ENCODE measurements at regions not wholly inside any gene's neighbourhood (a gene's known extent, or its start where the extent isn't known, plus 50 kb on each side); places are given as distances from the start of the nearest gene placed in this dataset.

- no peaks in the 10 kb centered on the region for H3K9me3 ChIP-seq (ENCODE audit: control insufficient read depth, insufficient read depth, low read depth, low read length)
- H3K9ac ChIP-seq (ENCODE audit: low read length): no peak overlapping the region
- no peak overlapping the region for H3K4me3 ChIP-seq (ENCODE audit: low read depth, low read length)
- H3K27me3 ChIP-seq (ENCODE audit: control insufficient read depth, insufficient read depth, low read length): no peaks in the 10 kb centered on the region
- H3K27ac ChIP-seq (ENCODE audit: low read depth, low read length): no peak overlapping the region
- H3K4me1 ChIP-seq (ENCODE audit: control insufficient read depth, insufficient read depth, low read length): no peaks in the 10 kb centered on the region
- no peaks in the 10 kb centered on the region for H3K36me3 ChIP-seq (ENCODE audit: control insufficient read depth, insufficient read depth, low read length)
Measured at GRCh38 chr13:39244561-39245230, 206.4 kb downstream of the NHLRC3 start.

- no peaks in the 10 kb centered on the region for H3K4me1 ChIP-seq (ENCODE audit: control insufficient read depth, insufficient read depth, low read length)
- no peaks in the 10 kb centered on the region for H3K27me3 ChIP-seq (ENCODE audit: control insufficient read depth, insufficient read depth, low read length)
- no peaks in the 10 kb centered on the region for H3K9me3 ChIP-seq (ENCODE audit: control insufficient read depth, insufficient read depth, low read depth, low read length)
- H3K9ac ChIP-seq (ENCODE audit: low read length): no peak overlapping the region
- H3K36me3 ChIP-seq (ENCODE audit: control insufficient read depth, insufficient read depth, low read length): no peaks in the 10 kb centered on the region
- H3K27ac ChIP-seq (ENCODE audit: low read depth, low read length): no peak overlapping the region
- no peak overlapping the region for H3K4me3 ChIP-seq (ENCODE audit: low read depth, low read length)
Measured at GRCh38 chr13:39245688-39246087, 207.4 kb downstream of the NHLRC3 start.

GRCh38 chr13:39249982-39250381 lies 211.7 kb downstream of the NHLRC3 start:
- Histone ChIP-seq H3K4me3 (ENCODE audit: low read depth, low read length) (no peak overlapping the region), H3K27me3 (ENCODE audit: control insufficient read depth, insufficient read depth, low read length) (no peaks in the 10 kb centered on the region), H3K36me3 (ENCODE audit: control insufficient read depth, insufficient read depth, low read length) (no peaks in the 10 kb centered on the region), H3K4me1 (ENCODE audit: control insufficient read depth, insufficient read depth, low read length) (no peaks in the 10 kb centered on the region), H3K27ac (ENCODE audit: low read depth, low read length) (no peak overlapping the region), H3K9ac (ENCODE audit: low read length) (no peak overlapping the region), H3K9me3 (ENCODE audit: control insufficient read depth, insufficient read depth, low read depth, low read length) (no peaks in the 10 kb centered on the region)

GRCh38 chr13:39250440-39250839 lies 212.2 kb downstream of the NHLRC3 start:
- Histone ChIP-seq H3K9me3 (ENCODE audit: control insufficient read depth, insufficient read depth, low read depth, low read length) (no peaks in the 10 kb centered on the region), H3K36me3 (ENCODE audit: control insufficient read depth, insufficient read depth, low read length) (no peaks in the 10 kb centered on the region), H3K4me3 (ENCODE audit: low read depth, low read length) (no peak overlapping the region), H3K4me1 (ENCODE audit: control insufficient read depth, insufficient read depth, low read length) (no peaks in the 10 kb centered on the region), H3K27me3 (ENCODE audit: control insufficient read depth, insufficient read depth, low read length) (no peaks in the 10 kb centered on the region), H3K9ac (ENCODE audit: low read length) (no peak overlapping the region), H3K27ac (ENCODE audit: low read depth, low read length) (no peak overlapping the region)

GRCh38 chr13:39251340-39251739 lies 213.1 kb downstream of the NHLRC3 start:
- H3K4me1 ChIP-seq (ENCODE audit: control insufficient read depth, insufficient read depth, low read length): no peaks in the 10 kb centered on the region
- no peak overlapping the region for H3K9ac ChIP-seq (ENCODE audit: low read length)
- no peak overlapping the region for H3K27ac ChIP-seq (ENCODE audit: low read depth, low read length)
- no peak overlapping the region for H3K4me3 ChIP-seq (ENCODE audit: low read depth, low read length)
- H3K36me3 ChIP-seq (ENCODE audit: control insufficient read depth, insufficient read depth, low read length): no peaks in the 10 kb centered on the region
- H3K9me3 ChIP-seq (ENCODE audit: control insufficient read depth, insufficient read depth, low read depth, low read length): no peaks in the 10 kb centered on the region
- no peaks in the 10 kb centered on the region for H3K27me3 ChIP-seq (ENCODE audit: control insufficient read depth, insufficient read depth, low read length)

- Histone ChIP-seq H3K4me1 (ENCODE audit: control insufficient read depth, insufficient read depth, low read length) (no peaks in the 10 kb centered on the region), H3K9me3 (ENCODE audit: control insufficient read depth, insufficient read depth, low read depth, low read length) (no peaks in the 10 kb centered on the region), H3K36me3 (ENCODE audit: control insufficient read depth, insufficient read depth, low read length) (no peaks in the 10 kb centered on the region), H3K27ac (ENCODE audit: low read depth, low read length) (no peak overlapping the region), H3K9ac (ENCODE audit: low read length) (no peak overlapping the region), H3K4me3 (ENCODE audit: low read depth, low read length) (no peak overlapping the region), H3K27me3 (ENCODE audit: control insufficient read depth, insufficient read depth, low read length) (no peaks in the 10 kb centered on the region)
Measured at GRCh38 chr13:39253774-39254173, 215.5 kb downstream of the NHLRC3 start.

- H3K36me3 ChIP-seq (ENCODE audit: control insufficient read depth, insufficient read depth, low read length): no peaks in the 10 kb centered on the region
- no peaks in the 10 kb centered on the region for H3K27me3 ChIP-seq (ENCODE audit: control insufficient read depth, insufficient read depth, low read length)
- no peaks in the 10 kb centered on the region for H3K4me1 ChIP-seq (ENCODE audit: control insufficient read depth, insufficient read depth, low read length)
- no peaks in the 10 kb centered on the region for H3K9me3 ChIP-seq (ENCODE audit: control insufficient read depth, insufficient read depth, low read depth, low read length)
- no peak overlapping the region for H3K4me3 ChIP-seq (ENCODE audit: low read depth, low read length)
- H3K9ac ChIP-seq (ENCODE audit: low read length): no peak overlapping the region
- H3K27ac ChIP-seq (ENCODE audit: low read depth, low read length): no peak overlapping the region
Measured at GRCh38 chr13:39254601-39255000, 216.3 kb downstream of the NHLRC3 start.

- H3K4me3 ChIP-seq (ENCODE audit: low read depth, low read length): no peak overlapping the region
- H3K9ac ChIP-seq (ENCODE audit: low read length): no peak overlapping the region
- H3K9me3 ChIP-seq (ENCODE audit: control insufficient read depth, insufficient read depth, low read depth, low read length): no peaks in the 10 kb centered on the region
- H3K36me3 ChIP-seq (ENCODE audit: control insufficient read depth, insufficient read depth, low read length): no peaks in the 10 kb centered on the region
- H3K27ac ChIP-seq (ENCODE audit: low read depth, low read length): no peak overlapping the region
- no peaks in the 10 kb centered on the region for H3K4me1 ChIP-seq (ENCODE audit: control insufficient read depth, insufficient read depth, low read length)
- no peaks in the 10 kb centered on the region for H3K27me3 ChIP-seq (ENCODE audit: control insufficient read depth, insufficient read depth, low read length)
Measured at GRCh38 chr13:39257642-39258041, 219.4 kb downstream of the NHLRC3 start.

- Histone ChIP-seq H3K9ac (ENCODE audit: low read length) (no peak overlapping the region), H3K4me3 (ENCODE audit: low read depth, low read length) (no peak overlapping the region), H3K27ac (ENCODE audit: low read depth, low read length) (no peak overlapping the region)
Measured at GRCh38 chr13:39259371-39260140, 221.3 kb downstream of the NHLRC3 start.

GRCh38 chr13:39263033-39263432 lies 224.8 kb downstream of the NHLRC3 start:
- Histone ChIP-seq H3K27me3 (ENCODE audit: control insufficient read depth, insufficient read depth, low read length) (no peaks in the 10 kb centered on the region), H3K9ac (ENCODE audit: low read length) (no peak overlapping the region), H3K27ac (ENCODE audit: low read depth, low read length) (no peak overlapping the region), H3K36me3 (ENCODE audit: control insufficient read depth, insufficient read depth, low read length) (no peaks in the 10 kb centered on the region), H3K4me3 (ENCODE audit: low read depth, low read length) (no peak overlapping the region), H3K4me1 (ENCODE audit: control insufficient read depth, insufficient read depth, low read length) (no peaks in the 10 kb centered on the region; the same call in 1 of the 2 replicates), H3K9me3 (ENCODE audit: control insufficient read depth, insufficient read depth, low read depth, low read length) (peaks cover 14% of the 10 kb centered on the region)

More at GRCh38 chr13:39259371-39260140, 221.3 kb downstream of the NHLRC3 start:
- H3K4me1 ChIP-seq (ENCODE audit: control insufficient read depth, insufficient read depth, low read length): no peaks in the 10 kb centered on the region; the same call in 1 of the 2 replicates
- peaks cover under 1% of the 10 kb centered on the region; the same call in 1 of the 2 replicates for H3K9me3 ChIP-seq (ENCODE audit: control insufficient read depth, insufficient read depth, low read depth, low read length)
- no peaks in the 10 kb centered on the region for H3K27me3 ChIP-seq (ENCODE audit: control insufficient read depth, insufficient read depth, low read length)
- no peaks in the 10 kb centered on the region for H3K36me3 ChIP-seq (ENCODE audit: control insufficient read depth, insufficient read depth, low read length)

GRCh38 chr13:39263531-39263930 lies 225.3 kb downstream of the NHLRC3 start:
- H3K9me3 ChIP-seq (ENCODE audit: control insufficient read depth, insufficient read depth, low read depth, low read length): peaks cover 14% of the 10 kb centered on the region
- no peaks in the 10 kb centered on the region for H3K27me3 ChIP-seq (ENCODE audit: control insufficient read depth, insufficient read depth, low read length)
- no peaks in the 10 kb centered on the region; the same call in 1 of the 2 replicates for H3K4me1 ChIP-seq (ENCODE audit: control insufficient read depth, insufficient read depth, low read length)
- H3K27ac ChIP-seq (ENCODE audit: low read depth, low read length): no peak overlapping the region
- no peak overlapping the region for H3K9ac ChIP-seq (ENCODE audit: low read length)
- H3K4me3 ChIP-seq (ENCODE audit: low read depth, low read length): no peak overlapping the region
- H3K36me3 ChIP-seq (ENCODE audit: control insufficient read depth, insufficient read depth, low read length): no peaks in the 10 kb centered on the region

Data from HUES6 (cell line).